ENCODE measurements at regions not wholly inside any gene's neighbourhood (a gene's known extent, or its start where the extent isn't known, plus 50 kb on each side); places are given as distances from the start of the nearest gene placed in this dataset.

DNA sequence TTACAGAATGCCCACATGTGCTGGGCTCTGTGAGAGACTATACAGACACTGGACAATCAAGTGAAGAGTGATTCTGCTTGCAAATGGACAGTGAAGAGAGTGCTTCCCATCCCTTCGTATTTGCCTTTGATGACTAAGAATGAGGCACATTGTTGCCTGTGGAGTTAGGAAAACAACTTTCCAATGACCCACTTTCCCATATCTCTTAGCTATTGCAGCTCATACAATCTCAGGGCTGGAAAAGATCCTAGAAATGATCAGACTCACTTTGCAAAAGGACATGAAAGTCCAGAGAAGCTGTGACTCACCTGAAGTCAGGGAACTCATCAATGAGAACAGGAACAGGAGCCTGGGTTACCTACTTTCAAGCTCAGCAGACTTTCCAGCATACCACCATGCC lies 440.5 kb upstream of the TCF4 start:
- TF ChIP-seq, protein P1, sequence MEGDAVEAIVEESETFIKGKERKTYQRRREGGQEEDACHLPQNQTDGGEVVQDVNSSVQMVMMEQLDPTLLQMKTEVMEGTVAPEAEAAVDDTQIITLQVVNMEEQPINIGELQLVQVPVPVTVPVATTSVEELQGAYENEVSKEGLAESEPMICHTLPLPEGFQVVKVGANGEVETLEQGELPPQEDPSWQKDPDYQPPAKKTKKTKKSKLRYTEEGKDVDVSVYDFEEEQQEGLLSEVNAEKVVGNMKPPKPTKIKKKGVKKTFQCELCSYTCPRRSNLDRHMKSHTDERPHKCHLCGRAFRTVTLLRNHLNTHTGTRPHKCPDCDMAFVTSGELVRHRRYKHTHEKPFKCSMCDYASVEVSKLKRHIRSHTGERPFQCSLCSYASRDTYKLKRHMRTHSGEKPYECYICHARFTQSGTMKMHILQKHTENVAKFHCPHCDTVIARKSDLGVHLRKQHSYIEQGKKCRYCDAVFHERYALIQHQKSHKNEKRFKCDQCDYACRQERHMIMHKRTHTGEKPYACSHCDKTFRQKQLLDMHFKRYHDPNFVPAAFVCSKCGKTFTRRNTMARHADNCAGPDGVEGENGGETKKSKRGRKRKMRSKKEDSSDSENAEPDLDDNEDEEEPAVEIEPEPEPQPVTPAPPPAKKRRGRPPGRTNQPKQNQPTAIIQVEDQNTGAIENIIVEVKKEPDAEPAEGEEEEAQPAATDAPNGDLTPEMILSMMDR (IDR thresholded peaks at IDR 0.05) = no peak

DNA sequence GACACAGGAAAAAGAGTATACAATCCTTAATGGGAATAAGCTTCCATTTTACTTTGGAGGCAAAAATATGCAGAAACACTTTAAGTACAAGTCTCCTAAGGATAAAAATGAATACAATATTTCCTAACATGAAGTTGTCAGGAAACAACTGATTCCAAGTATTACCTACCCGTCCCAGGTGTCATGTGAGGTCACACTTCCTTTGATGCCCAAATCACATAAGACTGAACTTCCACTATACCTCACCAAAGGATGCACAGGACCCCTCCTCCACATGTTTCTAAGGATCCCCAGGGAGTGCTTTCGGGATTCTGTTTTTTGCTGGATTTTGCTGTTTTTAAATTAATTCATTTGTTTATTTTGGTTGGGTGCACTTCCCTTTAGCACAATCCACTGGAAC lies 438.5 kb upstream of the TCF4 start:
- TF ChIP-seq, protein P1 (IDR thresholded peaks at IDR 0.05) = no peak

DNA sequence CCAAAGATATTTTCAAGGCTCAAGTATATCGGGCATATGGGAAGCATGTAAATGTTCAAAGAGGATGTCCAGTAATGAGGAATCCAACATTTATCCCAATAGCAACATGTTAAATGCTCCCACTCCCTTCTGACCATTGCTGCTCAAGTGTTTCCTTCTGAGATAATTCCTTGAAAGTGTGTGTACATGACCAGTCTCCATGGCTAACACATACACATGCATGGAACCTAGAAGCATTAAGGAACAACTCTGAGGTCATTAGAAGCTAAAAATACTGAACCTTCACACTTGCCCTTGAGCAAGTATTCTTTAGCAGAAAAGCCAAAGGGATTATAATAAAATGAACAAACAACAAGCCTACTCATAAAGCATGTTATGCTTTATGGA lies 433.8 kb upstream of the TCF4 start:
- TF ChIP-seq, protein P1 (IDR thresholded peaks at IDR 0.05) = no peak

- TF ChIP-seq, protein P1 (IDR thresholded peaks at IDR 0.05) = no peak
Measured at GRCh38 chr18:56021136-56021808, 433.3 kb upstream of the TCF4 start.

DNA sequence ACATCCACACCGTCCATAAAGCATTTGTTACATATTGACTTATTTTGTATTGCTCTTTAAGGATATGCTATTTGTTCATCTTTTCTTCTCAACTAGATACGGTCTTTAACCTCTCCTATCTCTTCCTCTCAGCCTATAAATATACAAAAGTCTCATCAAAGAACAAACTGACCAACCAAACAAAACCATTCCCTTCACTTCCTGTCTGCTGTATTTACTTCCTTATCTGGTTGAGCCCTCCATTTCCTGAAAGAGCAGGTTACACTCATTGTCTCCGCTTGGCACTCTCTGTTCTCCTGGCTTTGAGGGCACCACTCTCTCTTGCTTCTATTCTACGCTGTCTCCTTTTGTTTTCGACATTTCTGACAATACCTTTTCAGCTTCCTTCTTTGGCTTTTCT lies 431.9 kb upstream of the TCF4 start:
- TF ChIP-seq, protein P1 (IDR thresholded peaks at IDR 0.05) = no peak

- TF ChIP-seq, protein P1 (IDR thresholded peaks at IDR 0.05) = no peak
Measured at GRCh38 chr18:56019156-56019555, 431.2 kb upstream of the TCF4 start.

DNA sequence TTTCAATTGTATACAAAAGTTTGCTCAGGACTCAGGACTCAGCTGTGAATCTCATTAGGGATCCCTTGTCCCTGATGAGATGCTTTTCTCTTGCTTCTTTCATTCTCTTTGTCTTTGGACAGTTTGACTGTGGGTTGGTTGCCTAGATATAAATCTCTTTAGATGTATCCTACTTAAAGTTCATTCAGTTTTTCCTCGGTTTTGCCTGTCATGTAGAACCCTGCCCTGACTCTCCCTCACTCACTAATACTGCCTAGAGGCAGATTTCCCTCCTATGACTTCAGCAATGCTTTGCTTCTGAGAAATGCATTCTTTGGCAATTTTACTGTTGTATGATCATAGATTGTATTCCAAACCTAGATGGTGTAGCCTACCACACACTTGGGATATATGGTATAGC lies 421.4 kb upstream of the TCF4 start:
- TF ChIP-seq, protein P1 (IDR thresholded peaks at IDR 0.05) = no peak

DNA sequence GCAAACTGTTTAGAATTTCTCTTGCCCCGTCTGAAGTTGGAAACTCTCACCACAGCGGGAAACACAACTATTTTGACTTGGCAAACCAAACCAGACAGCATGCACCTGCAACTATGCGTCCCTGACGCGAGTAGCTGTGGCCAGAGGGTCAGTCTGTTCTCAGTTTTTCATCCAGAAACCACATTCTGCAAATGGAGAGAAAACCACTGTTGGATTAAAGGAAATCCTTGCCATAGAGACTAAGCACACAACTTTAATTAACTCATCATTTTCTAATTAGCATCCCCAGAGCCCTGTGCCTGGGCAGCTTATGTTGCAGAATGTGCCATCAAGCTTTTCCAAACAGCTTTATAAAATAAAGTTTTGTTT lies 415.7 kb upstream of the TCF4 start:
- TF ChIP-seq, protein P1 (IDR thresholded peaks at IDR 0.05) = no peak
